A673 (cell line): ENCODE measurements at regions not wholly inside any gene's neighbourhood (a gene's known extent, or its start where the extent isn't known, plus 50 kb on each side); places are given as distances from the start of the nearest gene placed in this dataset.

ENCODE experiments used
- CTCF ChIP-seq: fragments of 300-800, 200-600 bp; sonication (generic); conservative IDR thresholded peaks from 2 replicates; pipeline ENCODE4 v1.5.1; 2017; ENCODE audit warnings: low read depth, mild to moderate bottlenecking, antibody characterized with exemption, low read length, moderate library complexity, mixed read lengths
- EZH2 ChIP-seq: fragments of 200-600 bp; sonication (generic); IDR thresholded peaks from 2 replicates; pipeline ENCODE4 v1.6.1; 2017; ENCODE audit warnings: borderline replicate concordance, low read depth, mild to moderate bottlenecking, mixed read lengths, antibody characterized with exemption, low read length; ENCODE audit not compliant: poor library complexity, severe bottlenecking

- TF ChIP-seq EZH2, result no peak
- TF ChIP-seq CTCF, result no peak
Measured at GRCh38 chr13:34667286-34668218, 274.5 kb upstream of the NBEA start.
